ENCODE measurements at regions not wholly inside any gene's neighbourhood (a gene's known extent, or its start where the extent isn't known, plus 50 kb on each side); places are given as distances from the start of the nearest gene placed in this dataset.
"Not testable (repeated sequence)": the region's sequence is repeated elsewhere in the genome, so short reads cannot be mapped to it uniquely, and the experiment has no call there.

- H3K36me3 ChIP-seq (ENCODE audit: control insufficient read depth in 2 of 2, insufficient read depth in 2 of 2, low read length in 1 of 2); intact Hi-C loops (cut with micrococcal nuclease; ENCODE audit: unreplicated experiment); in situ Hi-C loops (cut with MboI); H3K9ac ChIP-seq (ENCODE audit: control insufficient read depth, insufficient read depth, low read length); H3K27ac ChIP-seq (ENCODE audit: control insufficient read depth, insufficient read depth); H3K27me3 ChIP-seq (replicated peaks in 1 of 2; ENCODE audit: control insufficient read depth in 2 of 2, insufficient read depth in 2 of 2, low read length in 1 of 2); H3K4me2 ChIP-seq (ENCODE audit: control insufficient read depth, insufficient read depth); FAIRE-seq; H4K20me1 ChIP-seq (ENCODE audit: control insufficient read depth, insufficient read depth); H3K9me3 ChIP-seq (replicated peaks; ENCODE audit: control insufficient read depth, insufficient read depth, low read length); H2AFZ ChIP-seq (ENCODE audit: control insufficient read depth, low read depth, low read length); H3K79me2 ChIP-seq (ENCODE audit: control insufficient read depth, insufficient read depth, low read length); SMC1A ChIA-PET (ENCODE audit: uncharacterized antibody, unreplicated experiment); BruUV-seq (replicated peaks); H3K4me3 ChIP-seq; POLR2A ChIA-PET; H3K4me1 ChIP-seq (ENCODE audit: control insufficient read depth, insufficient read depth, low read length); DNase-seq (ENCODE audit: low read depth, low spot score); RAD21 ChIA-PET (ENCODE audit: unreplicated experiment); ATAC-seq: not testable (repeated sequence)
- 15% methylated on average over 2 of the region's 2 CpGs for WGBS (ENCODE audit: insufficient coverage, insufficient replicate concordance, low lambda C conversion rate, missing lambda C conversion rate)
- CTCF ChIA-PET, result interaction anchor here (0.6 kb wide), 1 partner anchor 36 kb away, joined by 3 read pairs; no protein-coding TSS in a partner anchor
Observed at GRCh38 chr5:25969042-25969441, 1069.3 kb downstream of the CDH9 start.

- H3K36me3 ChIP-seq (ENCODE audit: control insufficient read depth in 2 of 2, insufficient read depth in 2 of 2, low read length in 1 of 2), result no peaks in the 10 kb centered on the region
- no peaks in the 10 kb centered on the region for H3K4me1 ChIP-seq (ENCODE audit: control insufficient read depth, insufficient read depth, low read length)
- 62% methylated on average over 3 of the region's 3 CpGs for WGBS (ENCODE audit: insufficient coverage, insufficient replicate concordance, low lambda C conversion rate, missing lambda C conversion rate)
- H3K4me3 ChIP-seq, result no peak overlapping the region
- H3K27ac ChIP-seq (ENCODE audit: control insufficient read depth, insufficient read depth), result no peak overlapping the region
- H3K79me2 ChIP-seq (ENCODE audit: control insufficient read depth, insufficient read depth, low read length), result no peaks in the 10 kb centered on the region
- H3K9ac ChIP-seq (ENCODE audit: control insufficient read depth, insufficient read depth, low read length), result no peak overlapping the region
- no peaks in the 10 kb centered on the region for H4K20me1 ChIP-seq (ENCODE audit: control insufficient read depth, insufficient read depth)
- ChIA-PET SMC1A (ENCODE audit: uncharacterized antibody, unreplicated experiment) (no interaction called here), RAD21 (ENCODE audit: unreplicated experiment) (no interaction called here), CTCF (no interaction called here), POLR2A (no interaction called here)
- no peak overlapping the region for H3K4me2 ChIP-seq (ENCODE audit: control insufficient read depth, insufficient read depth)
- H3K9me3 ChIP-seq (replicated peaks; ENCODE audit: control insufficient read depth, insufficient read depth, low read length), result no peaks in the 10 kb centered on the region; the same call in 2 of the 3 replicates
- no peak for DNase-seq (ENCODE audit: low read depth, low spot score)
- intact Hi-C loops (cut with micrococcal nuclease; ENCODE audit: unreplicated experiment), result no loop called here
- in situ Hi-C loops (cut with MboI), result no loop called here
- no peak for ATAC-seq
- no TSS peak for BruUV-seq (replicated peaks)
- no peak overlapping the region for H2AFZ ChIP-seq (ENCODE audit: control insufficient read depth, low read depth, low read length)
- H3K27me3 ChIP-seq (replicated peaks in 1 of 2; ENCODE audit: control insufficient read depth in 2 of 2, insufficient read depth in 2 of 2, low read length in 1 of 2), result no peaks in the 10 kb centered on the region
- no peak for FAIRE-seq
- TF ChIP-seq MEF2A (IDR thresholded peaks at IDR 0.05; ENCODE audit: insufficient read depth, low read depth, low read length) (no peak), SP1 (IDR thresholded peaks at IDR 0.05; ENCODE audit: low read depth, low read length) (no peak), PBX3 (IDR thresholded peaks at IDR 0.05; ENCODE audit: insufficient replicate concordance, low read depth, low read length) (no peak), POU2F2 (IDR thresholded peaks at IDR 0.05; ENCODE audit: borderline replicate concordance, low read depth, low read length) (no peak), CEBPB (IDR thresholded peaks at IDR 0.05; ENCODE audit: borderline replicate concordance in 1 of 2, low read depth in 2 of 2, low read length in 2 of 2) (no peak), HSF1 (IDR thresholded peaks at IDR 0.05; ENCODE audit: low read depth, low read length) (no peak), ZNF592 (IDR thresholded peaks at IDR 0.05) (no peak), SMARCA5 (IDR thresholded peaks at IDR 0.05) (no peak)
Observed at GRCh38 chr5:25964009-25964372, 1074.4 kb downstream of the CDH9 start.
